ENCODE measurements at regions not wholly inside any gene's neighbourhood (a gene's known extent, or its start where the extent isn't known, plus 50 kb on each side); places are given as distances from the start of the nearest gene placed in this dataset.

- DNase-seq, result peak; percentile 76
These were observed 464.6 kb downstream of the FGF9 start for GRCh38 chr13:22135446-22135845.

GRCh38 chr13:22137361-22138050, 466.6 kb downstream of the FGF9 start:
- no peak for DNase-seq

GRCh38 chr13:22138947-22139346, 468.1 kb downstream of the FGF9 start:
- no peak for DNase-seq

- no peak for DNase-seq
These were observed 470.8 kb downstream of the FGF9 start for GRCh38 chr13:22141716-22142115.

- DNase-seq, result no peak
These were observed 472.8 kb downstream of the FGF9 start for GRCh38 chr13:22143671-22144070.

- no peak for DNase-seq
These were observed 473.9 kb downstream of the FGF9 start for GRCh38 chr13:22144806-22145205.

GRCh38 chr13:22148187-22148586, 477.3 kb downstream of the FGF9 start:
- no peak for DNase-seq

- no peak for DNase-seq
These were observed 481.9 kb downstream of the FGF9 start for GRCh38 chr13:22152751-22153150.

GRCh38 chr13:22154041-22154440, 483.2 kb downstream of the FGF9 start:
- no peak for DNase-seq

- DNase-seq, result no peak
These were observed 491.0 kb downstream of the FGF9 start for GRCh38 chr13:22161871-22162270.

GRCh38 chr13:22162889-22163288, 492.0 kb downstream of the FGF9 start:
- DNase-seq, result no peak

GRCh38 chr13:22168437-22169190, 497.7 kb downstream of the FGF9 start:
- DNase-seq, result no peak

- DNase-seq, result peak; percentile 58
These were observed 498.6 kb downstream of the FGF9 start for GRCh38 chr13:22169473-22169872.

- DNase-seq, result no peak
These were observed 502.7 kb downstream of the FGF9 start for GRCh38 chr13:22173610-22174009.

- no peak for DNase-seq
These were observed 504.4 kb downstream of the FGF9 start for GRCh38 chr13:22175241-22175640.

GRCh38 chr13:22175815-22176214, 504.9 kb downstream of the FGF9 start:
- DNase-seq, result no peak

GRCh38 chr13:22176968-22177520, 506.2 kb downstream of the FGF9 start:
- DNase-seq, result no peak

GRCh38 chr13:22178878-22179277, 508.0 kb downstream of the FGF9 start:
- DNase-seq, result no peak

- DNase-seq, result peak; percentile 75
These were observed 516.5 kb downstream of the FGF9 start for GRCh38 chr13:22187329-22187728.

- DNase-seq, result no peak
These were observed 518.5 kb downstream of the FGF9 start for GRCh38 chr13:22189176-22190048.

GRCh38 chr13:22193070-22193469, 522.2 kb downstream of the FGF9 start:
- no peak for DNase-seq

- no peak for DNase-seq
These were observed 523.4 kb downstream of the FGF9 start for GRCh38 chr13:22194106-22194805.

GRCh38 chr13:22195726-22196125, 524.9 kb downstream of the FGF9 start:
- no peak for DNase-seq
